WERI-Rb-1 (cell line): ENCODE measurements at regions not wholly inside any gene's neighbourhood (a gene's known extent, or its start where the extent isn't known, plus 50 kb on each side); places are given as distances from the start of the nearest gene placed in this dataset.
A peak's percentile ranks its signal among the peaks of the same experiment; 100 is the strongest.

ENCODE experiments used
- DNase-seq: peaks from one replicate; pipeline ENCODE4 v3.0.0-alpha.2; 2020
- H3K27ac ChIP-seq: fragments of 250-450 bp; sonication (Bioruptor Pico); 2 replicates; pipeline ENCODE4 v1.5.1; 2020; ENCODE audit warnings: mild to moderate bottlenecking, moderate library complexity
- H3K27me3 ChIP-seq: fragments of 250-450 bp; sonication (Bioruptor Pico); 2 replicates; pipeline ENCODE4 v1.5.1; 2021; ENCODE audit warnings: mild to moderate bottlenecking, low read depth, moderate library complexity; ENCODE audit not compliant: insufficient read depth, severe bottlenecking
- H3K36me3 ChIP-seq: fragments of 250-450 bp; sonication (Bioruptor Pico); 2 replicates; pipeline ENCODE4 v1.5.1; 2020; ENCODE audit warnings: mild to moderate bottlenecking, moderate library complexity
- H3K4me3 ChIP-seq: 2 replicates; pipeline ENCODE4 v1.5.1; 2011; ENCODE audit warnings: low read depth, mild to moderate bottlenecking, control low read depth, low read length
- H3K9me3 ChIP-seq: fragments of 250-450 bp; sonication (Bioruptor Pico); 2 replicates; pipeline ENCODE4 v1.5.1; 2021; ENCODE audit warnings: mild to moderate bottlenecking, moderate library complexity; ENCODE audit not compliant: severe bottlenecking
- CTCF ChIP-seq: IDR thresholded peaks from 2 replicates; pipeline ENCODE4 v1.5.1; 2011; ENCODE audit warnings: low read depth, mild to moderate bottlenecking, control low read depth, inconsistent platforms, low read length

GRCh38 chr6:21949211-21949801 is 347.5 kb downstream of the PRL start:
- peak overlapping the region; percentile 31 for H3K27ac ChIP-seq
- peak; percentile 83 for DNase-seq
- no peaks in the 10 kb centered on the region for H3K27me3 ChIP-seq
- H3K4me3 ChIP-seq = no peak overlapping the region
- TF ChIP-seq CTCF = no peak
- no peaks in the 10 kb centered on the region for H3K9me3 ChIP-seq
- no peaks in the 10 kb centered on the region for H3K36me3 ChIP-seq

DNA sequence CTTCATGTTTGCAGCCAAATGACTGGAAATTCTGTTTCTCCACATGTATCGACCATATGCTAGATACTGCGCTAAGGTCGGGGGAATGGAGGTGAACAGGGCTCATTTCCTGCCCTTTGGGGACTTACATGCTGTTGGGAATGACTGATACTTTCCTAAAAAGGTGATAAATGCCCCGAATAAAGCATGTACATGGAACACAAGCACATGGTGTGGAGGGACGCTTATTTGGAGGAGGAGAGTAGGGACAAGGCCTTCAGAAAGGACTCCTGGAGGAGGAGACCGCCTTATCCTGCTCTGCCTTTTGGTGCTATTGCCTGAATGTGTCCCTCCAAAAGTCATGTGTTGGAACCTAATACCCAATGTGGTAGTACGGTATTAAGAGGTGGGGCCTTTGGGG is 344.5 kb downstream of the PRL start:
- no peak for DNase-seq
- no peaks in the 10 kb centered on the region for H3K36me3 ChIP-seq
- no peaks in the 10 kb centered on the region for H3K9me3 ChIP-seq
- no peaks in the 10 kb centered on the region for H3K27me3 ChIP-seq
- no peak overlapping the region for H3K4me3 ChIP-seq
- TF ChIP-seq CTCF = no peak
- H3K27ac ChIP-seq = no peak overlapping the region

DNA sequence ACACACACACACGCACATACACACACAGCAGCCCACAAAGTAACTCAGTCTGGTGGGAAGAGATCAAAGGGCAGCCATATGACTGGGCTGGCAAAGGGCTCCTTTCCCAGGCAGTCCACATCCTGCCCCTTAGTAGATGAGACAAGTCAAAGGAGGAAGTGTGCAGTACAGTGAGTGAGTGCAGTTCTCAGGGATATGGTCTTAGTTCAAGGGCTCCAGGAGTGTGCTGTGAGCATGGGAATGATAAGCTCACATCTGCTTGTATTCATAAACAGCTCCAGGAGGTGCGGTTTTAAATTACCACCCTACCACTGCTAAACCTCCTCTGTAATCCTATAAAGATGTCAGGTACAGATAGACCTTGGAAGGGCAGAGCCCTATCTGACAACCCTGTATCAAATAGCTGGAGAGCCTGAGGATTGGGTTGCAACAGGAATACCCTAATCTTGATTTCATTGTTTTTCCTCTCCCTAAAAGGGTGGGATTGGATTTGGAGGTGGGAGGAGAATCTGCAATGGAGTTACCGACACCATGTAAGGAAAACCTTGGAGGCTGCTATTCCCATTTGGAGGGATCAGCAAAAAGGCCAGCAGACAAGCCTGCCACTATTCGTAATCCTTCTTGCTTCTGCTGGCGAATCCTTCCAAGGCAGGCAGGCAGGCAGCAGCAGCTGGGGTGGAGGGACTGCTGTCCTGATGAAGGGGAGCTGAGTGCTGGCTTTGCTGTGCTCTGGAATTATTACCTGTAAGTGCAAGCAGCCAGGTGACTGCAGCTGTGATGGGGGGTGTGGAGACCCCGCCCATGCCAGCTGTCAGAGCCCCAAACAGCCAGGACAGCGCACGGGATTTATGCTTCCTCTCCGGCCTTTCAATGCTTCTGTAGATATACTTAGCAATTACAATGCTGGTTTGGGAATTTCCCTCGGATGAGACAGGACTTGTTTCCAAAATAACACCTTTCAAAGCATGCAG is 342.7 kb downstream of the PRL start:
- H3K27ac ChIP-seq = peak overlapping the region; percentile 40
- H3K27me3 ChIP-seq = no peaks in the 10 kb centered on the region
- no peaks in the 10 kb centered on the region for H3K36me3 ChIP-seq
- no peaks in the 10 kb centered on the region for H3K9me3 ChIP-seq
- DNase-seq = peak; percentile 91
- H3K4me3 ChIP-seq = peak overlapping the region; percentile 18
- no peak for TF ChIP-seq CTCF

- no peaks in the 10 kb centered on the region for H3K27me3 ChIP-seq
- H3K36me3 ChIP-seq = no peaks in the 10 kb centered on the region
- no peak for TF ChIP-seq CTCF
- no peak overlapping the region for H3K4me3 ChIP-seq
- peak overlapping the region; percentile 38 for H3K27ac ChIP-seq
- DNase-seq = no peak
- H3K9me3 ChIP-seq = no peaks in the 10 kb centered on the region
Measured at GRCh38 chr6:21955053-21955595, 341.7 kb downstream of the PRL start.

- no peak for DNase-seq
- TF ChIP-seq CTCF = no peak
- Histone ChIP-seq H3K27me3 (no peaks in the 10 kb centered on the region), H3K9me3 (no peaks in the 10 kb centered on the region), H3K4me3 (no peak overlapping the region), H3K36me3 (no peaks in the 10 kb centered on the region), H3K27ac (no peak overlapping the region)
Measured at GRCh38 chr6:21955951-21956350, 340.9 kb downstream of the PRL start.
